HG03432 (cell line): ENCODE measurements at regions not wholly inside any gene's neighbourhood (a gene's known extent, or its start where the extent isn't known, plus 50 kb on each side); places are given as distances from the start of the nearest gene placed in this dataset.
"Not testable (repeated sequence)": the region's sequence is repeated elsewhere in the genome, so short reads cannot be mapped to it uniquely, and the experiment has no call there.

ENCODE experiments used
- ATAC-seq: cut with Tn5 transposase; IDR thresholded peaks from one replicate; pipeline ENCODE4 v1.9.1; 2021; ENCODE audit warnings: mild to moderate bottlenecking, moderate library complexity; ENCODE audit not compliant: unreplicated experiment

DNA sequence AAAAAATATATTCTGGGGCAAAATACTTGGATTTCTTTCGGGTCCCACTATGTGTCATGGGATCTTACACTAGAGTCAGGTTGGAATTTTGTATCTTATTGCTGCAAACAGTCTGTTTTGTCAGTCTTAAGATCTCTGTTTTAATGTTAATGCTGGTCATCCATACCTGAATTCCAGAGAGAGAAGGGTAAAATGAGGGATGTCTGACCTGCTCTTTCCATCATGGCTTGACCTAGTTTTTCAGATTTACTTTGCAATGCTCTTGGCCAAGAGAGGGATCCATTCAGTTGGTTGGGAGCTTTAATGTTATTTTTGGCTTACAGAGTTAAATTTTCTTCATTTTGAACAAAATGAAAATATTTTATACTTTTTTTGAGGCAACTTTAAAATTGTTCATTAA is 117.2 kb downstream of the CASP12 start:
- no peak for ATAC-seq

DNA sequence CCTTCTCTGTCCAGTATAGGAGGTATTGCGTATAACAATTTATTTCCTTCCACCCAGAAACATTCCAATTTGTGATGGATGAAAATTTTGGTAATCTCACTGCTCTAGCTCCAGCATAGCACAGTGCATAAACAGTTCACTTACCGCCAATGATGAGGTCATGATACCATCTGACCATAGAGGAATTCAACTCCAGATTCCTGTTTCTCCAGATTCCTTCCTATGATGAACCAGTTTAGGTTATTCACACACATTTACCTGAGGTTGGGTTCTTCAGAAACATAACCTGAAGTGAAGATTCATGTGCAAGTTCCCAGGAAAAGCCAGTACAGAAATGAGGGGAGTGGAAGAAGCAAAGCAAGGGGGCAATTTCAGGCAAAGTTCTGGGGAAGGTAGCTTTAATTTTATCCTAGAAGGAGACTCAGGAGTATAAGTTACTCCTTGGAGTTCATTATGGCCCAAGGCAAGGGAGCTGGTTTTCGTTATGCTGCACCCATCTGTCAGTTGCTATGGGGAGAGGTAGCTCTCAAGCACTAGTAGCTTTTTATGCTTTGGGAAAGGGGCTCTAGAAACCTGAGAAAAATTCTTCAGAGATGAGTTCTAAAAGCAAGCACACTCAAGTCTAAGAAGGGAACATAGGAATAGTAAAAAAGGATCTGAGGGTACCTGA is 121.6 kb downstream of the CASP12 start:
- ATAC-seq: no peak

DNA sequence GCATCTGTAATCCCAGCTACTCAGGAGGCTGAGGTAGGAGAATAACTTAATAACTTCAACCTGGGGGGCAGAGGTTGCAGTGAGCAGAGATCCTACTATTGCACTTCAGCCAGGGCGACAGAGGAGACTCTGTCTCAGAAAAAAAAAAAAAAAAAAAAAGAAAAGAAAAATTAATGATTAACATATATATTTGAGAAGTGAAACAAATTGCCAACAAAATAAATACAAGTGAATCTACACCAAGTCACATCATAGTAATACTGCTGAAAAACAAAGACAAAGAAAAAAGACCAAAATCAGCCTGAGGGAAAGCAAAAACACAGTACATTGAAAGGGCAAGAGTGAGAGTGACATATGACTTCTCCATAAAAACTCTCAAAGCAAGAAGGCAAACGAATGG is 123.7 kb downstream of the CASP12 start:
- ATAC-seq: no peak

DNA sequence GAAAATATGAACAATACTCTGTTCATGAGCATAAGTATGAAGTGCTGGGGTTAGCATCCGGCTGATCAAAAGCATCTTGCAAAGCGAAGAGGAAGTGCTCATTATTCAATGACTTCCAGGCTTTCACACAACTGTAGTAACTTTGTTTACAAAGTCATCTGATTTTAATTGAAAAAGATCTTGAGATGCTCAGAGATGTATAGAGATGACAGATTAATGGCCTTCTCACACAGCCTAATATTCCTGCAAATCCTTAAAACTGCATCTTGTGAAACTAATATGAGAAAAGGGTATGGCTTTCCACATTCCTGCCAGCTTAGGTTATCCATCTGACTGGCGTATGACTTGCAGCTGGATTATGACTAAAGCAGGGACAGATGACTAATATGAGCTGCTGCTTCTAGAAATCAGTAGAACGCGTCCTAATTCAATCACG is 125.4 kb downstream of the CASP12 start:
- ATAC-seq: no peak

DNA sequence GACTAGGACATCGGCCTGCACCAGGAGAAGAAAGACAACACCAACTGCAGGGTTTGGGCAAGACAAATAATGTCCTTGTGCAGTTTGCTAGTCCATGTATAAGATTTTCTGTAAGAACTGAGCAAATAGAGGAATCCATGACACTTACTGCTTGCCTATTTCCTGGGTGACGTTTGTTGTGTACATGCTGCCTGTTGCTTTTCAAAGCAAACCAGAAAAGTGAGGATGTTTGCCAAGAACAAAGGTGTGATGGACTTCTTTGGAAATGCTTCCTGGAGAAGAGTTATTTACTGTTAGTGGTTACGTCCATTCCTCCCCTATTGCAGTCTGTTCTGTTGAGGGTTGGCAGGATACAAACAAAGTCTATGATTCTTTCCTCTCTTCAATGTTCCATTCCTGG is 126.5 kb downstream of the CASP12 start:
- no peak for ATAC-seq

DNA sequence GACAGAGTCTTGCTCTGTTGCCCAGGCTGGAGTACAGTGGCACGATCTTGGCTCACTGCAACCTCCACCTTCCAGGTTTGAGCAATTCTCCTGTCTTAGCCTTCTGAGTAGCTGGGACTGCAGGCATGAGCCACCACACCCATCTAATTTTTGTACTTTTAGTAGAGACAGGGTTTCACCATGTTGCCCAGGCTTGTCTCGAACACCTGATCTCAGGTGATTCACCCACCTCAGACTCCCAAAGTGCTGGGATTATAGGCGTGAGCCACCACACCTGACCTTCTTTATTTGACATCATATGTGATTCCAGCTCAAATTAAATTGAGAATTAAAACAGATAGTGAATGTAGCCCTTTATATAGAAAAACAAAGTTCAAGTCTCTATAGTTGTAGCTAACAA is 127.2 kb downstream of the CASP12 start:
- not testable (repeated sequence) for ATAC-seq

DNA sequence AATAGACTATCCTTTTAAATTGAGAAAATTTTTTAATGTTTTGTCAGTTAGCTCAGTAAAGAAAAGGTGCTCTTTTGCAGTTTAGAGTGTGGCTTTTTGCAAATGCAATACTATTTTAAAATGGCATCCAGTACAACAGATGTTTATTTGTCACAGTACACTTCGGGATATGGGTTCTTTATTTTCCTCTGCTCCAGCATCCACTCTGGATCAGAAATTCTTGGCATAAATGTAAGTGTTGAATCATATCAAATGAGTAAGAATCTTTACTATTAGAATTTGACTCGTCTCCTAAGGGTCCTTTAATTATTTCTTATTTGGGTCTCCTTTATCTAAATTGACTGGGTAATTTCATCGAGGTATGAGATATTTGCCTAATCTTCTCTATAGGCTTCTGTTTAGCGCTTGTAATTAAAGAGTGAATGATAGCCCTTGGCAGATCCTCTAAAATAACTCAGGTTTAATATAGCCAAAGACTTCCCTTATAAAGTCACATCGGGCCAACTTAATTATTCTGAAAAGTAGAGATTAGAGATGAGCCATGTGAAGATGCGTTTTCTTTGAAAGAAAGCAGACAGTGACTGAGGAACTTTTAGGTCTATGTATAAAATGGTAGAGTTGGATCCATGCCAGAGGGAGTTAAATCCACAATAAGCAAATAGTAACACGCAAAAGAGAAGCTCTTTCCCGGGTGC is 132.7 kb downstream of the CASP12 start:
- no peak for ATAC-seq

DNA sequence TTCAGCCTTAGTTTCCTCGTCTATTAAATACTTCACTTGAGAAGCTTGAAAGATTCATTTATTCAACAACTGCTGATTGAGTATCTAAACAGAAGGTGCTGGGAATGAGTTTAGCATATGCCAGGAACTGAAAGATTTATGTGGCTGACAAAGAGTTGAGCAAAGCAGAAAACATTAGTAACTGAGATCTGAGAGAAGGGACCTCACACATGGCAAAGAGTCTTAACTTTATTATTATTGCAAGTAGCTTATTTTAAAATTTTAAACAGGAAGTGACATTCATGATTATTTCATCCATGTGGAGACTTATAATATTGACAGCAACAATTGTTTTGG is 133.6 kb downstream of the CASP12 start:
- no peak for ATAC-seq

DNA sequence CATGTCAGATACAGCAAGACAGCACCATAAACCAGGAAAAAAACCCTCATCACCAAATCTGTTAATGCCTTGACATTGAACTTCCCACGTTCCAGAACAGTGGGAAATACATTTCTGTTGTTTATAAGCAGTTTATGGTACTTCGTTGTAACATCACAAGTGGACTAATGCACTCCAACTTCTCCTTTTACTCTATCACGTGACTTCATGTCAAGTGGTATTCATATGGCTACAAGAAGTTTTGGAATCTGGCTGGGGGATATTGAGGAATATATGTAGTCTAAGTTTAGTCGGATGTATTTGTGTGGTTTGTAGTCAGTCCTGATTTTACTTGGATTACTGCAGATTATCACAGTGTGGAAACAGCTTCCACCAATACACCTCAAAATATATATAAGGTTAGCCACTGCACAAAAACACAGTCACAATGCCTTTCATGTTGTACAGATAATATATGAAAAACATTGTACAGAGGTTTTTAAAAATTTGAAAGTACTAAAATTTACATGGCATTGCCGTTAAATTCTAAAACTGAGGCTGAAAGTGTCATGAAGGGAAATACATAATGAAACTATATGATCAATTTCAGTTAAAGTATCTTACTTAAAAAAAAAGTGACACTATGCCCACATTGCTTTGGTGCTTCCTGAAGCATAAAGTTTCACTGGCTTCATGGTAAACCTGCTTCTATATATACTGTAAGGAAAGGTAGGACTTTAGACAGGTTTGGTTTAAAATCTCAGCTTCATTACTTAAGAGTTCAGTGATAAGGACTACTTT is 134.1 kb downstream of the CASP12 start:
- ATAC-seq: no peak

DNA sequence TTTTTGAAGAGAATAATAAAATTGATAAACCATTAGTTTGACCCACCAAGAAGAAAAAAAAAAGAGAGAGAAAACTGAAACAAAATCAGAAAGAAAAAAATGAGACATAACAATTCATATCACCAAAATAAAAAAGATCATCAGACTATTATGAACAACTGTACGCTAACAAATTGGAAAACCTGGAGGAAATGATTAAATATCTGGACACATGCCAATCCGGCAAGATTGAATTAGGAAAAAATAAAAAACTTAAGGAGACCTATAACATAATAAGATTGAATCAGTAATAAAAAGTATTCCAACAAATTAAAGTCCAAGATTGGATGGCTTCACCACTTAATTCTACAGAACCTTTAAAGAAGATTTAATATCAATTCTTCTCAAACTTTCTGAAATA is 136.7 kb downstream of the CASP12 start:
- ATAC-seq: no peak

DNA sequence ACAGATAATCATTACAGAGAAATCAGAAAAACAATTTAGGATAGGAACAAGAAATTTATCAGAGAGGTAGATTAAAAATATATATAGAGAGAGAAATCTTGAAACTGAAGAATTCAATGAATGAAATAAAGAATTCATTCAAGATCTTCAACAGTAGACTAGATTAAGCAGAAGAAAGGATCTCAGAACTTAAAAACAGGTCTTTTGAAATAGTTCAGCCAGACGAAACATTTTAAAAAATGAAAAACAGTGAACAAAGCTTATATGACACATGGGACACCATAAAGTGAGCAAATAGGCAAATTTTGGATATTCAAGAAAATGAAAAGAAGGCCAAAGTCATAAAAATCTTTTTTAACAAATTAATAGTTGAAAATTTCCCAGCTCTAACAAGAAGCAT is 138.8 kb downstream of the CASP12 start:
- no peak for ATAC-seq

DNA sequence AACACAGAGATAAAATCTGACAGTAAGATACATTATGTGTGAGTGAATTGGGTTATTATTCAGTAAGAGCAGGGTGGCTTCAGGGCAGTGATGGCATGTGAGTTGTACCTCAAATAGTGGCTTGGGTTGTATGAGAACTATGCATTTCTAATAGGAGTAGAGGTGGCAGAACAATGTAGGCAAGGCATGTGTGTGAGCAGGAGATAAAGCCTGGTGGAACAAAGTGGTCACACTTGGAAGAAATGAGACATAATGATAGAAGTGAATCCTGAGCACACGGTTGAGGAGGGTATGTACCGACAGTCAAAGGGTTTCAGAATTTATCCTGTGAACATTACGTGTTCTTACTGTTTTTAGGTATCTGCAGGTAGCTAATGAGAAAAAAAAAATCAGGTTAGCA is 159.3 kb downstream of the CASP12 start:
- no peak for ATAC-seq

DNA sequence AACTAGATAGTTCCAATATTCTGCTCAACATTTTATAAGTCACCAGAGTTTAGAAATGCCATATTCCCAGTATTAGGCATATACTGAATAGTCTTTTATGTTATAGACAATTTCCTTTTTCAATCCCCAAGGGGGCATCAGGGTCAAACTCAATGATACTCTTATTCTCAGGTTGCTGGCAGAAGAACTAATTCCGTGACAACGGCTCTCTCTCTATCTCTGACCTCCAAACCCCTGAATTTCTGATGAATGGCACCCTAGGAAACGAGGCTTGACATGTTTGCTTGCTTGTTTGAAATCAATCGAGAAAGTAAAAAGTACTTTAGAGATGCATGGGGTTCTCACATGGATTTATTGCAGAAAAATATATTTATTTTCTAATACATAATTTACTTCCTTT is 160.1 kb downstream of the CASP12 start:
- ATAC-seq: no peak

DNA sequence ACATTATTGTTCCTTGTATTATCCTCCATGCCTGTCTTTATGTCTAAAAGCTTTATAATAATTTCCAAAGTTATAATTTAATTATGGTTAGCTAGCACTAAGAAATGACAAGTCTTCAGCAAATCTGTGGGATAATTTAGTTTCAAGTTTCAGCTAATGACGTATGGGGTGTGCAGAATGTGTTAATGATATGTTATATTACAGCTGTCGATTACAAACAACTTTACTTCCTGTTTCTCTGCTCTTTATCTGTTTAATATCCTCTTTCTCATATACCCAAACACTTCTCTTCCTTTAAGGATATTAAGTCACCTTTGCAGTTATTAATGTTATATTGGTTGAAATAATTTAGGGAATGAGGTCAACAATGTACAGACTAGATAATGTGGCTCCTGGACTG is 161.8 kb downstream of the CASP12 start:
- ATAC-seq: no peak

DNA sequence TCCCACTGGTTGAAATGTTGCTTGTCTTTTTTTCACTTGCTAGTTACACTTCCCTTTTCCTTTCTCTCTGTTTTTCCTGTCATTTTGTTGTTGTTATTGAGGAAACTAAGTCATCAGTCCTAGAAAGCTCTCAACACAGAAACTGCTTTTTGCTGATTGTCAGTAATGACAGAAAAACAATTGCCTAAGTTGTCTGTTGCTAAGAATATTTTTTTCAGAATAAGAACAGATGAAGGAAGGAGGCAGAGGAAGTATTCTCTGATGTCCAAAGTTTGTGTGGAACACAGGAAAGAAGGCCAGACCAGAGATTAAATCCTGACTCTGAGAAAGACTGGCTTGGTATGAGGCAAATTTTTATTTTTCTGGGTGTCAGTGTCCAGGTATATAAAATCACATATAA is 163.3 kb downstream of the CASP12 start:
- ATAC-seq: no peak

DNA sequence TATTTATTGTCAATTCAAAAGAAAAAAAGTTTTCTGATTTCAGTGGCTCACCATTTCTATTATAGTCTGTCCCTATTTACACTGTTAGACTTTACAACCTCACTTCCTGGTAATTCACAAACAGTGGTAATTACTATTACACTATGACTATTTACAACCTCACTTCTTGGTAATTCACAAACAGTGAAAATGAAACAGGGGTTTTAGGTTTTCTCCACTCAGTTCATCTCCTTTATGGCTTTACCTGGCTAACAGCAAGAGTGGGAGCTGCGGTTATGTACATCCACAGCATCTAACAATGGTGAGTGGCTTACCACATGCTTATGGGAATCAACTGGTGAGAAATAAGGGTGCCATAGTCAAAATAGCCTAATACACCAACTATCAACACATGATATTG is 166.4 kb downstream of the CASP12 start:
- no peak for ATAC-seq

DNA sequence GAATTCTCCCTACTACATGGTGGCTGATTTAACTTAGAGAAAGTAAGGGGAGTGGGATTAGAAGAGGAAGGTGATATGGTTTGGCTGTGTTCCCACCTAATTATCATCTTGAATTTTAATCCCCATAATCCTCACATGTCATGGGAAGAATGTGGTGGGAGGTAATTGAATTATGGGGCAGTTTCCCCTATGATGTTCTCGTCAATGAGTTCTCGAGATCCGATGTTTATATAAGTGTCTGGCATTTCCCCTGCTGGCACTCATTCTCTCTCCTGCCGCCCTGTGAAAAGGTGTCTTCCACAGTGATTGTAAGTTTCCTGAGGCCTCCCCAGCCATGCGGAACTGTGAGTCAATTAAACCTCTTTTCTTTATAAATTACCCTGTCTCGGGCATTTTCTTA is 169.3 kb downstream of the CASP12 start:
- ATAC-seq: no peak

DNA sequence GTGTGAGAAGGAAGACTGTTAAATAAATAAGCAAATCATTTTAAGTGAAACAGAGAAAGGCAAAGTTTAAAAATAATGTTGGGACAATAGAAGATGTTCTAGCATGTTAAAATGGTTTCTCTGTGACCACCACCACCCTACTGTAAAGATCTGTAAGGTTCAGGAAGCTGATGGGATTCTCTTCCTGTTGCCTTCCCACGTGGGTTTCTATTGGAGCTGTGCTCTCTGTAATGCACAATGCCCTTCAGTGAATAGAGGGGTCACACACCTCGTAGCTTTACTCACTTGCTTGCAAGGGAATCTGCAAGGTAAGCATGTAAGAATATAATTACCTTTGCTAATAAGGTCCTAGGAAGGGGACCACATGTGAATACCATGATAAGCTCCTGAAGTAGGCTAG is 170.5 kb downstream of the CASP12 start:
- ATAC-seq: no peak

DNA sequence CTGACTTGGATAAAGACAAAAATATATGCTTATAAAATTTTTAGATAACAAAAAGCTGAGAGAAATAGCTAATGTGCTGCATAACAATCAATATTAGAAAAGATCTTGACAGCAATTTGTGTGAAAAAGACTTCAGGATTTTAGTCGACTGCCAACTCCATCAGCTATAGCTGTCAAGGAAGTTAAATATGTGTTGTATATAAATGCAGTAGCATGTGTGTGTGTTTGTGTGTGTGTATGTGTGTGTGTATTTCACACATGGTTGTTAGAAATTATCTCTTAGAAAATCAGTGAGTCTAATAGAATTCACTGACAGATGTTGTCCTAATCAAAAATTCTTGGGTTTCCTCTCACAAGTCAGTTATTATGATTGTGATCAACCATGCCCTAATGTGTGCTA is 171.2 kb downstream of the CASP12 start:
- ATAC-seq: no peak

DNA sequence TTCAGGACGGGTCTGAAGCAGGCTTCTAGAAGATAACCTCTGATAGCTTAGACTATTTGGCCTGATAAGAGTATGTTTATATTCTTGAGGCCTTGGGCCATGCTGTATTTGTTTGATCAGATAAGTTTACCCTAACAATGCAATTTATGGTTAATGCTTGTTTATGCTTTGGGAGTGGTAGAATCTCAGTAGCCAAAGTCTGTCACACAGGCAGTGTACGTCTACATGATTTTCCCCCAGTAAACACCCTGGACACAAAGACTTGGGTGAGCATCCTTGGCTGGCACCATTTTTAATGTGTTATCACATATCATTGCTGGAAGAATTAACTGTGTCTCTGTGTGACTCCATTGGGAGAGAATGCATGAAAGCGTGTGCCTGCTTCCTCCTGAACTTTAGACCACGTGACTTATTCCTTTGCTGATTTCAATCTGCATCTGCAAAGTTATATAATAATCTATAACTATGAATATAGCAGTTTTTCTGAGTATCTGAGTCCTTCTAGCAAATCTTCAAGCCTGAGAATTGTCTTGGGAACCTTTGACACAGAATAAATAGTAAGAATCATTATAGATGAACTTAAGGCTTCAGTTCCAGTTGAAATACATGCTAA is 172.4 kb downstream of the CASP12 start:
- ATAC-seq: no peak

DNA sequence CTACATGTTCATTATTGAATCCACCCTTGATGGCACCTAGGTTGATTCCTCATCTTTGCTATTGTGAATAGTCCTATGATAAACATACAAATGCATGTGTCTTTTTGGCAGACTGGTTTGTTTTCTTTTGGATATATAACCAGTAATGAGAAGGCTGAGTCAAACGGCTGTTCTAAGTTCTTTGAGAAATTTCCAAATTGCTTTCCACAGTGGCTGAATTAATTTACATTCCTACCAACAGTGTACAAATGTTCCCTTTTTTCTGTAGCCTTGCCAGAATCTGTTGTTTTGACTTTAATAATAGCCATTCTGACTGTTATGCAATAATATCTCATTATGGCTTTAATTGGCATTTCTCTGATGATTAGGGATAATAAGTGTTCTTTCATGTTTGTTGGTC is 184.9 kb downstream of the CASP12 start:
- no peak for ATAC-seq
